ENCODE measurements at regions not wholly inside any gene's neighbourhood (a gene's known extent, or its start where the extent isn't known, plus 50 kb on each side); places are given as distances from the start of the nearest gene placed in this dataset.
A peak's percentile ranks its signal among the peaks of the same experiment; 100 is the strongest.

DNA sequence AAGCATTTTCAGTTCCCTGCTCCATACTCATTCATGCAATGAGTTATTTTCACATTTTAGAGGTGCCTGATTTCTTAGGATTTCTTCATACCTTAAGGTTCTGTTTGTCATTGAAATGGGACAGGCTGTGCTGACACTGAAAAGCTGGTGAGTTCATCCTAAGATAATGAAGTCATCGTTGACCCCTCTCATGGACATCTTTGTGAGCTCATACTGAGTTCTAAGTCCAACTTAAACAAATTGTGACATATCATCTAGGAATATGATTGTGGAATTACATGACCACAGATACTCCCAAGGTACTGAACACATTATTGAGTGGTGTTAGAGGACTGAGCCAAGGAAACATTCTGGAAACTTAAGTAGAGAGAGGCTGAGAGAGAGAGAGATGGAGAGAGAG, 224.8 kb upstream of the JAG1 start:
- DNase-seq (ENCODE audit: low read depth), result no peak
- in situ Hi-C loops (cut with HindIII; ENCODE audit: low sequenced_read_pairs), result no loop called here
- H3K4me3 ChIP-seq (ENCODE audit: low read depth, low read length), result no peak overlapping the region
- TF ChIP-seq, protein P1, sequence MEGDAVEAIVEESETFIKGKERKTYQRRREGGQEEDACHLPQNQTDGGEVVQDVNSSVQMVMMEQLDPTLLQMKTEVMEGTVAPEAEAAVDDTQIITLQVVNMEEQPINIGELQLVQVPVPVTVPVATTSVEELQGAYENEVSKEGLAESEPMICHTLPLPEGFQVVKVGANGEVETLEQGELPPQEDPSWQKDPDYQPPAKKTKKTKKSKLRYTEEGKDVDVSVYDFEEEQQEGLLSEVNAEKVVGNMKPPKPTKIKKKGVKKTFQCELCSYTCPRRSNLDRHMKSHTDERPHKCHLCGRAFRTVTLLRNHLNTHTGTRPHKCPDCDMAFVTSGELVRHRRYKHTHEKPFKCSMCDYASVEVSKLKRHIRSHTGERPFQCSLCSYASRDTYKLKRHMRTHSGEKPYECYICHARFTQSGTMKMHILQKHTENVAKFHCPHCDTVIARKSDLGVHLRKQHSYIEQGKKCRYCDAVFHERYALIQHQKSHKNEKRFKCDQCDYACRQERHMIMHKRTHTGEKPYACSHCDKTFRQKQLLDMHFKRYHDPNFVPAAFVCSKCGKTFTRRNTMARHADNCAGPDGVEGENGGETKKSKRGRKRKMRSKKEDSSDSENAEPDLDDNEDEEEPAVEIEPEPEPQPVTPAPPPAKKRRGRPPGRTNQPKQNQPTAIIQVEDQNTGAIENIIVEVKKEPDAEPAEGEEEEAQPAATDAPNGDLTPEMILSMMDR (IDR thresholded peaks at IDR 0.05; ENCODE audit: low read depth, low read length, missing control alignments), result no peak

GRCh38 chr20:10902174-10902573, 228.4 kb upstream of the JAG1 start:
- TF ChIP-seq, protein P1 (IDR thresholded peaks at IDR 0.05; ENCODE audit: low read depth, low read length, missing control alignments), result no peak
- in situ Hi-C loops (cut with HindIII; ENCODE audit: low sequenced_read_pairs), result no loop called here
- no peak for DNase-seq (ENCODE audit: low read depth)
- H3K4me3 ChIP-seq (ENCODE audit: low read depth, low read length), result no peak overlapping the region

GRCh38 chr20:10902576-10903282, 228.9 kb upstream of the JAG1 start:
- no peak for DNase-seq (ENCODE audit: low read depth)
- TF ChIP-seq, protein P1 (IDR thresholded peaks at IDR 0.05; ENCODE audit: low read depth, low read length, missing control alignments), result no peak
- no peak overlapping the region for H3K4me3 ChIP-seq (ENCODE audit: low read depth, low read length)
- in situ Hi-C loops (cut with HindIII; ENCODE audit: low sequenced_read_pairs), result no loop called here

DNA sequence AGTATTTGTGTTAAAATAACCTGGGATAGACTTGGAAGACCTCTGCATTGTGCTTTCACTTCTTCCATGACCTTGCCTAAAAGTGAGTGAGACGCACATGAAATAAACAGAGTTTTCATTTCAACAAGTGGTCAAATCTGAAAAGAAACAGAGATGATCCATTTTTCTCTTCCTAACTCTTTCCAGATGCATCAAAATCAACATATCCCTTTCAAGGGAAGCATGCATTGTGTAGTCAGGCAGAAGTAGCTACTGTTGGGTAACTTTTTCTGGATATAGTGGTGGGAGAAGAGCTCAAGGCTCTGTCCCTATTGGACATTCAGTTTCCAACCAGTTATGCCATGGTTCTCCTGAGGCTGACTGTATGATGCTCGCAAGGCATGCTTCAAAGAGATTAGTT, 233.0 kb upstream of the JAG1 start:
- in situ Hi-C loops (cut with HindIII; ENCODE audit: low sequenced_read_pairs), result no loop called here
- no peak overlapping the region for H3K4me3 ChIP-seq (ENCODE audit: low read depth, low read length)
- TF ChIP-seq, protein P1 (IDR thresholded peaks at IDR 0.05; ENCODE audit: low read depth, low read length, missing control alignments), result no peak
- DNase-seq (ENCODE audit: low read depth), result no peak

- H3K4me3 ChIP-seq (ENCODE audit: low read depth, low read length), result no peak overlapping the region
- no peak for DNase-seq (ENCODE audit: low read depth)
- in situ Hi-C loops (cut with HindIII; ENCODE audit: low sequenced_read_pairs), result no loop called here
- TF ChIP-seq, protein P1 (IDR thresholded peaks at IDR 0.05; ENCODE audit: low read depth, low read length, missing control alignments), result no peak
These were observed 236.0 kb upstream of the JAG1 start for GRCh38 chr20:10909803-10910202.

- TF ChIP-seq, protein P1 (IDR thresholded peaks at IDR 0.05; ENCODE audit: low read depth, low read length, missing control alignments), result peak; percentile 30
- in situ Hi-C loops (cut with HindIII; ENCODE audit: low sequenced_read_pairs), result no loop called here
- H3K4me3 ChIP-seq (ENCODE audit: low read depth, low read length), result no peak overlapping the region
- DNase-seq (ENCODE audit: low read depth), result no peak
These were observed 236.9 kb upstream of the JAG1 start for GRCh38 chr20:10910535-10911178.

All from astrocyte of the cerebellum (primary cell).